GM19328 (cell line): ENCODE measurements at regions not wholly inside any gene's neighbourhood (a gene's known extent, or its start where the extent isn't known, plus 50 kb on each side); places are given as distances from the start of the nearest gene placed in this dataset.
"Not testable (repeated sequence)": the region's sequence is repeated elsewhere in the genome, so short reads cannot be mapped to it uniquely, and the experiment has no call there.

Experiments
- ATAC-seq: cut with Tn5 transposase; IDR thresholded peaks from one replicate; pipeline ENCODE4 v1.9.1; 2021; ENCODE audit warnings: mild to moderate bottlenecking, moderate library complexity; ENCODE audit not compliant: unreplicated experiment

GRCh38 chr1:70553567-70553956, 142.5 kb downstream of the CTH start:
- ATAC-seq, result no peak

- ATAC-seq, result no peak
Observed at GRCh38 chr1:70554341-70554740, 143.3 kb downstream of the CTH start.

- no peak for ATAC-seq
Observed at GRCh38 chr1:70556541-70556940, 145.5 kb downstream of the CTH start.

- ATAC-seq, result no peak
Observed at GRCh38 chr1:70567167-70567566, 156.1 kb downstream of the CTH start.

GRCh38 chr1:70571191-70571590, 160.1 kb downstream of the CTH start:
- ATAC-seq, result no peak

- ATAC-seq, result no peak
Observed at GRCh38 chr1:70573317-70573843, 162.3 kb downstream of the CTH start.

- no peak for ATAC-seq
Observed at GRCh38 chr1:70581661-70582060, 170.6 kb downstream of the CTH start.

- no peak for ATAC-seq
Observed at GRCh38 chr1:70583522-70583921, 172.5 kb downstream of the CTH start.

- no peak for ATAC-seq
Observed at GRCh38 chr1:70586046-70586445, 175.0 kb downstream of the CTH start.

- no peak for ATAC-seq
Observed at GRCh38 chr1:70587872-70588366, 176.9 kb downstream of the CTH start.

GRCh38 chr1:70593551-70593950, 182.5 kb downstream of the CTH start:
- ATAC-seq, result not testable (repeated sequence)

GRCh38 chr1:70608815-70609214, 197.7 kb downstream of the CTH start:
- ATAC-seq, result no peak

- not testable (repeated sequence) for ATAC-seq
Observed at GRCh38 chr1:70610164-70610563, 199.1 kb downstream of the CTH start.

GRCh38 chr1:70616946-70617345, 205.9 kb downstream of the CTH start:
- no peak for ATAC-seq

GRCh38 chr1:70617728-70618127, 206.7 kb downstream of the CTH start:
- no peak for ATAC-seq

GRCh38 chr1:70627910-70628309, 216.8 kb downstream of the CTH start:
- ATAC-seq, result no peak

GRCh38 chr1:70628973-70629372, 217.9 kb downstream of the CTH start:
- ATAC-seq, result no peak

- no peak for ATAC-seq
Observed at GRCh38 chr1:70633004-70633403, 221.9 kb downstream of the CTH start.

GRCh38 chr1:70635868-70636267, 224.8 kb downstream of the CTH start:
- ATAC-seq, result no peak

GRCh38 chr1:70641868-70642267, 230.8 kb downstream of the CTH start:
- ATAC-seq, result no peak

GRCh38 chr1:70656361-70656760, 245.3 kb downstream of the CTH start:
- ATAC-seq, result no peak

- ATAC-seq, result no peak
Observed at GRCh38 chr1:70659891-70660290, 248.8 kb downstream of the CTH start.

- ATAC-seq, result no peak
Observed at GRCh38 chr1:70666381-70667140, 255.5 kb downstream of the CTH start.
